ENCODE measurements at regions not wholly inside any gene's neighbourhood (a gene's known extent, or its start where the extent isn't known, plus 50 kb on each side); places are given as distances from the start of the nearest gene placed in this dataset.

DNA sequence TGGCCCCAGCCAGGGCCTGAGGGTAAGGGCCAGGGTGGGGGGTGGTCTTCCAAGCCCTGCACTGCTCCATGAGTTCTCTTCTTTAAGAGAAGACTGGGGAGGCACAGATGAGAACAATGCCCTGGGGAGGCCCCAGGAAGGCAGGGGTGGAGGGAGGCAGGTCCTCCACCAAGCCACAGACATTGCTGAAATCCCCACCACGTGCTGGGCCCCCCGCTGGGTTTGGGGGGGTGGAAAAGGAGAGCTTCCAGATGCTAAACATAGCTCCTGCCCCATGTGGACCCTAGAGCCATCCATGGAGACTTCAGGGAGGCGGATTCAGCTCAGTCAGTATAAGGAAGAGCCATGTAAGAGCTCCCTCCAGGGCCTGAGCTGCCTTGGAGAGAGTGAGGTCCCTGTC is 157.8 kb upstream of the LINGO1 start:
- TF ChIP-seq CTCF (IDR thresholded peaks at IDR 0.05) (no peak), EZH2 (IDR thresholded peaks at IDR 0.05) (no peak)

Data from neural progenitor cell (in vitro differentiated cells).